GM19239 (cell line): ENCODE measurements at regions not wholly inside any gene's neighbourhood (a gene's known extent, or its start where the extent isn't known, plus 50 kb on each side); places are given as distances from the start of the nearest gene placed in this dataset.

ENCODE experiments used
- DNase-seq: peaks from one replicate; pipeline ENCODE4 v3.0.0; 2011; ENCODE audit warnings: low spot score; ENCODE audit not compliant: insufficient read length
- FAIRE-seq: peaks from 2 replicates; lab custom pipeline; 2011; peaks lifted over from hg19 to GRCh38; lab: Jason Lieb, UNC

GRCh38 chr18:55121397-55122170 lies 162.3 kb upstream of the CCDC68 start:
- DNase-seq (no peak), FAIRE-seq (no peak)

- FAIRE-seq (no peak), DNase-seq (no peak)
These were observed 161.6 kb upstream of the CCDC68 start for GRCh38 chr18:55120896-55121295.

- FAIRE-seq (no peak), DNase-seq (no peak)
These were observed 160.2 kb upstream of the CCDC68 start for GRCh38 chr18:55119434-55119833.

- DNase-seq (no peak), FAIRE-seq (no peak)
These were observed 159.8 kb upstream of the CCDC68 start for GRCh38 chr18:55119016-55119415.

GRCh38 chr18:55116863-55117262 lies 157.6 kb upstream of the CCDC68 start:
- DNase-seq (no peak), FAIRE-seq (no peak)

- no peak for FAIRE-seq
- DNase-seq = no peak
These were observed 156.3 kb upstream of the CCDC68 start for GRCh38 chr18:55115606-55116005.

- FAIRE-seq = no peak
- no peak for DNase-seq
These were observed 155.6 kb upstream of the CCDC68 start for GRCh38 chr18:55114876-55115275.

GRCh38 chr18:55113800-55114199 lies 154.5 kb upstream of the CCDC68 start:
- FAIRE-seq (no peak), DNase-seq (no peak)

GRCh38 chr18:55111271-55111670 lies 152.0 kb upstream of the CCDC68 start:
- FAIRE-seq = no peak
- no peak for DNase-seq

GRCh38 chr18:55110436-55110835 lies 151.2 kb upstream of the CCDC68 start:
- FAIRE-seq (no peak), DNase-seq (no peak)

GRCh38 chr18:55109818-55110414 lies 150.7 kb upstream of the CCDC68 start:
- no peak for FAIRE-seq
- no peak for DNase-seq

- peak; percentile 31 for FAIRE-seq
- DNase-seq = no peak
These were observed 147.6 kb upstream of the CCDC68 start for GRCh38 chr18:55106906-55107305.

GRCh38 chr18:55106466-55106865 lies 147.2 kb upstream of the CCDC68 start:
- FAIRE-seq (no peak), DNase-seq (no peak)

- no peak for DNase-seq
- FAIRE-seq = no peak
These were observed 146.6 kb upstream of the CCDC68 start for GRCh38 chr18:55105873-55106272.

- FAIRE-seq (no peak), DNase-seq (no peak)
These were observed 143.7 kb upstream of the CCDC68 start for GRCh38 chr18:55102958-55103456.

- FAIRE-seq (no peak), DNase-seq (no peak)
These were observed 143.2 kb upstream of the CCDC68 start for GRCh38 chr18:55102501-55102900.

GRCh38 chr18:55101458-55101824 lies 142.2 kb upstream of the CCDC68 start:
- DNase-seq (no peak), FAIRE-seq (no peak)

GRCh38 chr18:55100817-55101457 lies 141.7 kb upstream of the CCDC68 start:
- no peak for DNase-seq
- FAIRE-seq = no peak

GRCh38 chr18:55097456-55098170 lies 138.4 kb upstream of the CCDC68 start:
- no peak for FAIRE-seq

GRCh38 chr18:55096263-55096951 lies 137.1 kb upstream of the CCDC68 start:
- DNase-seq (no peak), FAIRE-seq (peak; percentile 52)

More at GRCh38 chr18:55097456-55098170, 138.4 kb upstream of the CCDC68 start:
- DNase-seq = no peak
